HFF-Myc (cell line): ENCODE measurements at regions not wholly inside any gene's neighbourhood (a gene's known extent, or its start where the extent isn't known, plus 50 kb on each side); places are given as distances from the start of the nearest gene placed in this dataset.

ENCODE experiments used
- DNase-seq: peaks from one replicate; pipeline ENCODE4 v3.0.0-alpha.2; 2011; ENCODE audit warnings: low read depth; ENCODE audit errors: extremely low read depth
- H3K4me3 ChIP-seq: replicated peaks from 2 replicates; pipeline ENCODE4 v1.5.1; 2011; ENCODE audit warnings: low read depth, mild to moderate bottlenecking, control low read depth, low read length
- CTCF ChIP-seq: IDR thresholded peaks from 2 replicates; pipeline ENCODE4 v1.5.1; 2012; ENCODE audit warnings: mild to moderate bottlenecking, low read depth, low read length, control low read depth; ENCODE audit errors: missing control alignments

- no peak for DNase-seq
- no peak for TF ChIP-seq CTCF
These were observed 56.5 kb upstream of the ADORA2B start for GRCh38 chr17:15888436-15888835.

GRCh38 chr17:15890279-15890892 lies 54.5 kb upstream of the ADORA2B start:
- no peak for TF ChIP-seq CTCF

More at GRCh38 chr17:15888436-15888835, 56.5 kb upstream of the ADORA2B start:
- no peak overlapping the region for H3K4me3 ChIP-seq

GRCh38 chr17:15891318-15891717 lies 53.6 kb upstream of the ADORA2B start:
- no peak overlapping the region for H3K4me3 ChIP-seq
- no peak for DNase-seq
- no peak for TF ChIP-seq CTCF

More at GRCh38 chr17:15890279-15890892, 54.5 kb upstream of the ADORA2B start:
- no peak overlapping the region for H3K4me3 ChIP-seq
- DNase-seq: no peak

- DNase-seq: no peak
- no peak for TF ChIP-seq CTCF
- no peak overlapping the region for H3K4me3 ChIP-seq
These were observed 52.7 kb upstream of the ADORA2B start for GRCh38 chr17:15892244-15892643.

- TF ChIP-seq CTCF: no peak
- H3K4me3 ChIP-seq: no peak overlapping the region
- DNase-seq: no peak
These were observed 51.9 kb upstream of the ADORA2B start for GRCh38 chr17:15892731-15893657.

GRCh38 chr17:15893658-15894024 lies 51.3 kb upstream of the ADORA2B start:
- no peak for TF ChIP-seq CTCF
- H3K4me3 ChIP-seq: no peak overlapping the region
- DNase-seq: no peak

- no peak for DNase-seq
- no peak for TF ChIP-seq CTCF
- no peak overlapping the region for H3K4me3 ChIP-seq
These were observed 50.7 kb upstream of the ADORA2B start for GRCh38 chr17:15894258-15894657.
